AG10803 (cell line): ENCODE measurements at regions not wholly inside any gene's neighbourhood (a gene's known extent, or its start where the extent isn't known, plus 50 kb on each side); places are given as distances from the start of the nearest gene placed in this dataset.
A peak's percentile ranks its signal among the peaks of the same experiment; 100 is the strongest.

ENCODE experiments used
- DNase-seq: peaks from one replicate; pipeline ENCODE4 v3.0.0; 2010; ENCODE audit warnings: low read depth
- H3K4me3 ChIP-seq: 2 replicates; pipeline ENCODE4 v1.5.1; 2011; ENCODE audit warnings: mild to moderate bottlenecking, low read length, control low read depth
- TF ChIP-seq, protein P1 (sequence below): conservative IDR thresholded peaks from 2 replicates; pipeline ENCODE4 v1.5.1; 2011; ENCODE audit warnings: mild to moderate bottlenecking, low read length, control low read depth, inconsistent platforms

DNA sequence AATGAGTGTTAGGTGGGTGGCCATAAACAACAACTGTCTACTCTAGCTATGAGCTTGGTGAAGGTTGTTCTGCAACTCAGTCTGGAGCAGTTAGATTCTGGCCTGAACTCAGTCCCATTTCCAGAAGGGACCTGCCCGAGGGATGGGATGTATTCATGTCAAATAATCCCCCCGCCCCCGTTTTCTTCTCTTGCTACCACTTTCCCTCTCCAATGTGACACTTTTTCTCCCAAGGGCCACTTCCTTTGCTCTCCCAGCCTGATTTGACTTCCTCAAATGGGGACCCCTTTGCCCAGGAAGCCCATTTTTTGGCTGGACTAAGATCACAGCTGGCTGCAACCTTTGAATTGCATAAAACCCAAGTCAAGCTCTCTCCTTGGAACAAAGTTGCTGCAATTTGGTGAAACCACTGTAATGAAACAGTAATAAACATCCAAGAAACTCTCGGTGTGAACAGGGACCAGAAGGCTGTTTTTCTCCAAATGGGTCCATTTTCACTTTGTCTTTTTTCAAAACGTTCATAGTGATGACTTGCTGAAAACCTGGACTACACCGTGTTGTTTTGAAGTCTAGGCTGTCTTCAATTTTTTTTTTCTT, 137.2 kb upstream of the GSC start:
- peak; percentile 29 for DNase-seq
- TF ChIP-seq, protein P1, sequence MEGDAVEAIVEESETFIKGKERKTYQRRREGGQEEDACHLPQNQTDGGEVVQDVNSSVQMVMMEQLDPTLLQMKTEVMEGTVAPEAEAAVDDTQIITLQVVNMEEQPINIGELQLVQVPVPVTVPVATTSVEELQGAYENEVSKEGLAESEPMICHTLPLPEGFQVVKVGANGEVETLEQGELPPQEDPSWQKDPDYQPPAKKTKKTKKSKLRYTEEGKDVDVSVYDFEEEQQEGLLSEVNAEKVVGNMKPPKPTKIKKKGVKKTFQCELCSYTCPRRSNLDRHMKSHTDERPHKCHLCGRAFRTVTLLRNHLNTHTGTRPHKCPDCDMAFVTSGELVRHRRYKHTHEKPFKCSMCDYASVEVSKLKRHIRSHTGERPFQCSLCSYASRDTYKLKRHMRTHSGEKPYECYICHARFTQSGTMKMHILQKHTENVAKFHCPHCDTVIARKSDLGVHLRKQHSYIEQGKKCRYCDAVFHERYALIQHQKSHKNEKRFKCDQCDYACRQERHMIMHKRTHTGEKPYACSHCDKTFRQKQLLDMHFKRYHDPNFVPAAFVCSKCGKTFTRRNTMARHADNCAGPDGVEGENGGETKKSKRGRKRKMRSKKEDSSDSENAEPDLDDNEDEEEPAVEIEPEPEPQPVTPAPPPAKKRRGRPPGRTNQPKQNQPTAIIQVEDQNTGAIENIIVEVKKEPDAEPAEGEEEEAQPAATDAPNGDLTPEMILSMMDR: no peak
- no peak overlapping the region for H3K4me3 ChIP-seq

DNA sequence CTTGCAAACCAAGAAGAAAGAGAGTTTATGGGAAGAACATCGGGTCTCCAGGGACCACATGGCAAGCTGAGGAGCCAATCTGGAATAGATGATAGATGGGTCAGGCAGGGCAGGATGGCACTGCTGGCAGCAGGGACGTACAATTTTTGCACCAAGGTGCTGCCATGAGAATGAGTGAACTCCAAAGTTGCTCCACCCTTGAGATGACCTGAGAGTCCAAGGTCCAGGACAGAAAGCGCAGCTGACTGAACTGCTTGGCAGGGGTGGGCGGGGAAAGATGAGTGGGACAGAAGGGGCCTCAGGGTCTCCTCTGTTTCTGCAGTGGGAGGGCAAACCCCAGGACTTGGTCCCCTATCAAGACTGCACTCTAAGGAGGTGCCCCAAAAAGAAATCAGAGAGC, 136.7 kb upstream of the GSC start:
- TF ChIP-seq, protein P1: no peak

DNA sequence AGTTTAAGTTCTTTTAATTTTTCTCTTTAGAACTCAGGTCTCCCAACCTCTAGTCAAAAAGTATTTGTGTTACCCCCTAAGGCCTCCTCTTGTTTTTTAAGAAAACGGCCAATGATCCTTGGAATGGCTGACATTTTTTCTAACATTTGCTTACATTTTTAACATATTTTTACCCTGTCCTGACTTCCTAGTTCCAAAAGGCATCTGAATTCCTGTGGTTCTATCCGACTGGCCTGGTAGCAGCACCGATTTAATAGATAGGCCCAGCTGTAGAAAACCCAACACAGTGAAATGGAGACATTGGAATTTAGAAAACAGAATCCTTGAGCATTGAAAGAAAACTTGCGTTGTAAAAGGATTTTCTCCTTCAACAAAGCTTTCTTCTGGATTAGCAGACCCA, 134.7 kb upstream of the GSC start:
- no peak overlapping the region for H3K4me3 ChIP-seq
- peak; percentile 92 for DNase-seq
- TF ChIP-seq, protein P1: no peak

More for the DNA sequence above, 136.7 kb upstream of the GSC start:
- no peak for DNase-seq
- H3K4me3 ChIP-seq: no peak overlapping the region

DNA sequence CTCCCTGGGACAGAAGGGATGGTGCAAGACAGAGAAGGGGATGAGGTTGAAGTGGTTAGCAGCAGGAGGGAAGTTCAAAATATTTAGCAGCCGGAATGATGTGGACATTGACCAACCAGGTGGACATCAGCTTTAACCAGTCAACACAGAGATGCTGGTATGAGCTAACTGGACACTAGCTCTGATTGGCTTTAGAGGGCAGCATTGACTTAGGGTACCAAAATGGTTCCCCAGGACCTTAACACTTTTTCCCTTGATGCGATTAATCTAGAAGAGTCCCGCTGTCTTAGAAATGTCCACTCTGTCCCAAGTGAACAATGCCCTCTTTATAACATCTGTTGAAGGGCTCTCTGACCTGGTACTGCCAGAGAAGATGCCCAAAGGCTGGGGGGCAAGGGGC, 134.0 kb upstream of the GSC start:
- DNase-seq: no peak
- TF ChIP-seq, protein P1: no peak; the same call in 1 of the 2 replicates
- no peak overlapping the region for H3K4me3 ChIP-seq

DNA sequence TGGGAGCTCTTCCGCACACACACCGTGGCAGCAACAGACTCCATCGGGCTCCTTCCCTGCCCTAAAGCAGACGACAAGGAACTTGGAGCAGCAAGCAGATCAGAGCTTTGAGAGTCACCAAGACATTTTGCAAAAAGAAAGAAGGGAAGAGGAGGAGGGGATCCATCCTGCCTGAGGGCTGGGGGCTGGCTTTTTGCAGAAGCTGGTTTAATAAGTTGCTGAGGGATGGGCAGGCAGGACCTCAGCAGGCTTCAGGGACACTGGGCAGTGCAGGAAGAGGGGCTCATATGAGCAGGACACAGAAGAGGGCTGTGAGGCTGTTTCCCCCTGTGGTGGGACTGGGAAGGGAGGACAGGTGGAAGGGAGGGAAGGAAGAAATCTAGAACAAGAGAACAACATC, 133.4 kb upstream of the GSC start:
- TF ChIP-seq, protein P1: no peak
- no peak overlapping the region for H3K4me3 ChIP-seq
- DNase-seq: no peak

DNA sequence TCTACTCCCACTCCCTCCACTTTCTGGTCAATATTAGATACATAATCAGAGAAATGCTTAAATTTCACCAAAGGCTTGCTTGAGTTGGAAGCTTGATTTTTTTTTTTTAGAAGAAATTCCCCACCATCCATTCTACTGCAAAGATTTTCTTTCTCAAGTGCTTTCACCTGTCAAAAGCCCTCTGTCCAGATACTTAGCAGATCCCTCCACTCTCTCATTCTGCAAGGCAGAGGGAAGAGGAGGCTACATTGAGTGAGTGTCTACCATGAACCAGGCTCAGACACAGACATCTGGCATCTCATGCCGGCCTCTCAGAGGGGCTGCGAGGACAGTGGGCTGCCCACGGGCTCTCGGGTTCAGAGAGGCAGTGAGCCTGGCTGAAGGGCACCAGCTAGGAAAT, 127.6 kb upstream of the GSC start:
- TF ChIP-seq, protein P1: no peak
- DNase-seq: no peak
- no peak overlapping the region for H3K4me3 ChIP-seq

DNA sequence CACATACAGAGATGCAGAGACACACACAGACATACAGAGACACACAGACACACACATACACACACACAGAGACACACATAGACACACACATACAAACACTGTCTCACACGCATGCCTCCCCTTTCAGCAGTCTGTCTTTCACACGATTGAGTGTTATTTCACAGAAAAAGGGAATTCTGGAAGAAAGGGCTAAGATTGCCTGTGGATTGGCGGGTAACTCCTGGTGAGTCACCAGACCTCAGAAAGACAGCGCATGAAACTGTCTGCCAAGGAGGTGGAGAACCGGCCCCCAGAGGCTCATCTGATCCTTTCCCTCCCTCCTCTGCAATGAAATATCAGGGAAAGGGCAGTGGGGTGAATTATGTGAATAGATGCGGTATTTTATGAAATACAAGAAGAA, 127.2 kb upstream of the GSC start:
- TF ChIP-seq, protein P1: no peak
- peak; percentile 61 for DNase-seq
- no peak overlapping the region for H3K4me3 ChIP-seq
